HFFc6 (cell line): ENCODE measurements at regions not wholly inside any gene's neighbourhood (a gene's known extent, or its start where the extent isn't known, plus 50 kb on each side); places are given as distances from the start of the nearest gene placed in this dataset.
A peak's percentile ranks its signal among the peaks of the same experiment; 100 is the strongest.
"Not testable (repeated sequence)": the region's sequence is repeated elsewhere in the genome, so short reads cannot be mapped to it uniquely, and the experiment has no call there.

Source experiments
- DNase-seq: peaks from one replicate; pipeline ENCODE4 v3.0.0-alpha.2; 2018
- H3K27ac Mint-ChIP-seq: 2 replicates; pipeline ENCODE4 v1.8.0; 2020; ENCODE audit warnings: mild to moderate bottlenecking, mixed read lengths
- H3K27me3 Mint-ChIP-seq: 2 replicates; pipeline ENCODE4 v1.8.0; 2021; ENCODE audit warnings: mild to moderate bottlenecking, moderate library complexity, mixed read lengths; ENCODE audit not compliant: insufficient read depth
- H3K36me3 Mint-ChIP-seq: 2 replicates; pipeline ENCODE4 v1.8.0; 2021; ENCODE audit warnings: low read depth, mixed read lengths
- H3K4me1 Mint-ChIP-seq: 2 replicates; pipeline ENCODE4 v1.8.0; 2020; ENCODE audit warnings: low read depth, mixed read lengths
- H3K4me3 Mint-ChIP-seq: 2 replicates; pipeline ENCODE4 v1.8.0; 2020; ENCODE audit warnings: mild to moderate bottlenecking, moderate library complexity, mixed read lengths
- H3K9me3 Mint-ChIP-seq: 2 replicates; pipeline ENCODE4 v1.8.0; 2020; ENCODE audit warnings: mild to moderate bottlenecking, mixed read lengths
- TF ChIP-seq, protein P1 (sequence below): fragments of 200-600 bp; sonication (generic); IDR thresholded peaks from 2 replicates; pipeline ENCODE4 v1.5.0; 2021; ENCODE audit warnings: antibody characterized with exemption, mild to moderate bottlenecking

DNA sequence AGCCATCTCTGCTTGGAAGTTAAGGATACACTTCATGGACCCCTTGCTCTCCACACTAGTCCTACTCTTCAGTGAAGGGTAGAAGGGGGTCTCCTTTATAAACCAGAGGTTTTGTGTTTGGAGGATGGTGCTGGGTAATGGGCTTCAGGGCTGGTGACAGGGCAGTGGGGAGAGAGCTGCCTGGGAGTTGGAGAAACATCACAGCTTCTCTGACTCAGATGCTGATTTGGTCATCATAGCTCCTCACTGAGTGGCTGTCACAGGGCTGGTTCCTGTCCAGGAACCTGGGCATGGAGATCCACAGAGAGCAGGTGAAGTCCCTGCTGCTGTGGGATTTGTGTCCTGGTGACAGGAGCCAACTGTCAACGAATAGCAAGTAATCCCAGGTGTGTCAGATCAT is 333.9 kb upstream of the ATP10A start:
- no peaks in the 10 kb centered on the region for H3K9me3 Mint-ChIP-seq
- TF ChIP-seq, protein P1, sequence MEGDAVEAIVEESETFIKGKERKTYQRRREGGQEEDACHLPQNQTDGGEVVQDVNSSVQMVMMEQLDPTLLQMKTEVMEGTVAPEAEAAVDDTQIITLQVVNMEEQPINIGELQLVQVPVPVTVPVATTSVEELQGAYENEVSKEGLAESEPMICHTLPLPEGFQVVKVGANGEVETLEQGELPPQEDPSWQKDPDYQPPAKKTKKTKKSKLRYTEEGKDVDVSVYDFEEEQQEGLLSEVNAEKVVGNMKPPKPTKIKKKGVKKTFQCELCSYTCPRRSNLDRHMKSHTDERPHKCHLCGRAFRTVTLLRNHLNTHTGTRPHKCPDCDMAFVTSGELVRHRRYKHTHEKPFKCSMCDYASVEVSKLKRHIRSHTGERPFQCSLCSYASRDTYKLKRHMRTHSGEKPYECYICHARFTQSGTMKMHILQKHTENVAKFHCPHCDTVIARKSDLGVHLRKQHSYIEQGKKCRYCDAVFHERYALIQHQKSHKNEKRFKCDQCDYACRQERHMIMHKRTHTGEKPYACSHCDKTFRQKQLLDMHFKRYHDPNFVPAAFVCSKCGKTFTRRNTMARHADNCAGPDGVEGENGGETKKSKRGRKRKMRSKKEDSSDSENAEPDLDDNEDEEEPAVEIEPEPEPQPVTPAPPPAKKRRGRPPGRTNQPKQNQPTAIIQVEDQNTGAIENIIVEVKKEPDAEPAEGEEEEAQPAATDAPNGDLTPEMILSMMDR, result no peak
- H3K27ac Mint-ChIP-seq, result no peak overlapping the region

DNA sequence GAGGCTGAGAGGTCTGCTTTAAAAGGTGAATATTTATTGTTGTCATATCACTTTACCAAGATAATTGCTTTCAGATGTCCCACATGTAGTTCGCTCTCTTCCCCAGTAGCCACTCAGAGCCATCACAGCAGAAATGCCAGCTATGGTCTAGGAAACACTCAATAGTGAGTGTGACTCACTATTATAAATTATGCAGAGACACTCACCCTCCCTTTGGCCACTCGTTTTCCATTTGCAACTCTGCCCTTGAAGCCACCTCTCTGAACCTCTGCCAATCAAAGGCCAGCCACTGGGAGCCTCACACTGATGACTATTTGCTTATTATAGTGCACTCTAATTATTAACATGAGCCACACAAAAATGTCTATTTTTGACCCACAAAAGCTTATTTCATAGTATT is 328.1 kb upstream of the ATP10A start:
- Mint-ChIP-seq H3K27me3 (peaks cover 3% of the 10 kb centered on the region; the same call in 1 of the 2 replicates), H3K4me1 (no peaks in the 10 kb centered on the region), H3K27ac (no peak overlapping the region), H3K9me3 (no peaks in the 10 kb centered on the region; the same call in 1 of the 2 replicates), H3K4me3 (no peak overlapping the region), H3K36me3 (no peaks in the 10 kb centered on the region)
- no peak for DNase-seq
- TF ChIP-seq, protein P1, result no peak

More for the DNA sequence above, 333.9 kb upstream of the ATP10A start:
- Mint-ChIP-seq H3K4me1 (no peaks in the 10 kb centered on the region), H3K27me3 (peaks cover 16% of the 10 kb centered on the region), H3K36me3 (no peaks in the 10 kb centered on the region), H3K4me3 (no peak overlapping the region)
- DNase-seq, result no peak

DNA sequence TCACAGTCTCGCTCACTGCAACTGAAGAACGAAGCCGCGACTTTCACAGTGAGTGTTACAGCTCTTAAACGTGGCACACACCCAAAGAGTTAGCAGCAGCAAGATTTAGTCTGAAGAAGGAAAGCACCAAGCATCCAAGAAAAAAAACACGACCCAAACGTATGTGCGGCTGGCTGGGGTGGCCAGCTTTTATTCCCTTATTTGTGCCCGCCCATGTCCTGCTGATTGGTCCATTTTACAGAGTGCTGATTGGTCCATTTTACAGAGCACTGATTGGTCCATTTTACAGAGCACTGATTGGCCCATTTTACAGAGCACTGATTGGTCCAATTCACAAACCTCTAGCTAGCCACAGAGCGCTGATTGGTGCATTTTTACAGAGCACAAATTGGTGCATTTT is 323.0 kb upstream of the ATP10A start:
- H3K27ac Mint-ChIP-seq, H3K36me3 Mint-ChIP-seq, H3K4me3 Mint-ChIP-seq, DNase-seq, H3K9me3 Mint-ChIP-seq, H3K27me3 Mint-ChIP-seq: not testable (repeated sequence)
- peaks cover 10% of the 10 kb centered on the region for H3K4me1 Mint-ChIP-seq

DNA sequence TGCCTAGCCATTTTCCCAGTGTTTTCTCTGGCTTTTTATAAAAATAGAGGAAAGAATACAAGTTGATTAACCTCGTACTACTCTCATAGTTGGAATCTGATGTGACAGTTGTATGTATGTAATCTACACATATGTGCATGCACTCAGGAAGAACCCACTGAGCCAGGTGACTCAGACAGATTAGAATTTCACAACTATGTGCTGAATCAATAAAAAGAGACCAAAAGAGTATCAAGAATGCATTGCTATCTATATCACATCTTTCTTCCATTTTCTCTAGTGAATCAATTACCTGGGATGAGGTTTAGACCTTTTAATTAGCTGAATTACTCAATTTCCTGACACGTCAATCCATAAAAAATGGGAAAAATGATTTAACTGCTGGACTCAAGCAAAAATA is 319.3 kb upstream of the ATP10A start:
- TF ChIP-seq, protein P1, result no peak
- H3K27me3 Mint-ChIP-seq, result peaks cover 3% of the 10 kb centered on the region
- H3K4me1 Mint-ChIP-seq, result peaks cover 10% of the 10 kb centered on the region
- H3K4me3 Mint-ChIP-seq, result no peak overlapping the region
- no peaks in the 10 kb centered on the region for H3K36me3 Mint-ChIP-seq
- no peak for DNase-seq
- H3K27ac Mint-ChIP-seq, result no peak overlapping the region
- H3K9me3 Mint-ChIP-seq, result peaks cover 5% of the 10 kb centered on the region; the same call in 1 of the 2 replicates

DNA sequence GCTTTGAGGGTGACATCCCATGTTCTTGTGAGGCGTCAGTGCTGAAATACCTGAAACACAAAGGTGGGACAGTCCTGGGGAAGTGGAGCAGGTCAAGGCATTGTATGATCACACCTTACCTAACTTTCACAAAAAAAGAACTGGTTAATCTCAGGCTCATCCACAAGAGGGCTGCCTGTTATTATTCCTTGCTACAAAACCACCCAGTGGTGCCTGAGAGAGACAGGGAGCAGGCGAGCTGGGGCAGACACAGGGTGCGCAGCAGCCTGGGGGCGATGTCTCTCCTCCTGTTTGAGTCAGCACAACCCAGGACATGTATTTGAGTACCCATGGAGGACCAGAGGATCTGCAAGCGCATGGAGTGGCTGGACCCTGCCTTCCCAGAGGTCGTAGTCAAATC is 316.8 kb upstream of the ATP10A start:
- DNase-seq, result peak; percentile 9
- peaks cover 10% of the 10 kb centered on the region for H3K4me1 Mint-ChIP-seq
- TF ChIP-seq, protein P1, result peak; percentile 45; the same call in 1 of the 2 replicates
- no peaks in the 10 kb centered on the region for H3K36me3 Mint-ChIP-seq
- no peak overlapping the region for H3K4me3 Mint-ChIP-seq
- peaks cover 15% of the 10 kb centered on the region for H3K27me3 Mint-ChIP-seq
- no peaks in the 10 kb centered on the region for H3K9me3 Mint-ChIP-seq
- no peak overlapping the region for H3K27ac Mint-ChIP-seq

GRCh38 chr15:26178640-26179220 is 315.6 kb upstream of the ATP10A start:
- DNase-seq, result no peak
- peaks cover 10% of the 10 kb centered on the region for H3K4me1 Mint-ChIP-seq
- H3K4me3 Mint-ChIP-seq, result no peak overlapping the region
- no peak overlapping the region for H3K27ac Mint-ChIP-seq
- no peaks in the 10 kb centered on the region for H3K36me3 Mint-ChIP-seq
- H3K27me3 Mint-ChIP-seq, result peaks cover 15% of the 10 kb centered on the region
- TF ChIP-seq, protein P1, result no peak
- no peaks in the 10 kb centered on the region for H3K9me3 Mint-ChIP-seq
